ENCODE measurements at regions not wholly inside any gene's neighbourhood (a gene's known extent, or its start where the extent isn't known, plus 50 kb on each side); places are given as distances from the start of the nearest gene placed in this dataset.
A peak's percentile ranks its signal among the peaks of the same experiment; 100 is the strongest.

- no peaks in the 10 kb centered on the region for H3K27me3 ChIP-seq (ENCODE audit: control insufficient read depth, insufficient read depth, low read length)
- peak; percentile 53 to 91 (median 70) for DNase-seq (ENCODE audit: low read depth in 4 of 6, low spot score in 6 of 6)
- H3K4me1 ChIP-seq (ENCODE audit: control insufficient read depth, insufficient read depth, low read length): no peaks in the 10 kb centered on the region
- no peaks in the 10 kb centered on the region for H3K36me3 ChIP-seq (ENCODE audit: control insufficient read depth, insufficient read depth, low read length)
- no peaks in the 10 kb centered on the region for H3K9me3 ChIP-seq (ENCODE audit: control insufficient read depth, insufficient read depth, low read length)
- H3K27ac ChIP-seq (ENCODE audit: low read depth, low read length): peak overlapping the region; percentile 72
- H3K4me3 ChIP-seq (ENCODE audit: low read depth, low read length): no peak overlapping the region
- no CpG with 5 or more reads among the region's 6 CpGs for WGBS (ENCODE audit: insufficient coverage)
These were observed 69.0 kb upstream of the GRAMD2B start for GRCh38 chr5:126354012-126354857.

GRCh38 chr5:126354858-126355731 lies 68.1 kb upstream of the GRAMD2B start:
- 100% methylated on average over 1 of the region's 5 CpGs for WGBS (ENCODE audit: insufficient coverage)
- H3K4me1 ChIP-seq (ENCODE audit: control insufficient read depth, insufficient read depth, low read length): no peaks in the 10 kb centered on the region
- H3K4me3 ChIP-seq (ENCODE audit: low read depth, low read length): no peak overlapping the region
- no peaks in the 10 kb centered on the region for H3K9me3 ChIP-seq (ENCODE audit: control insufficient read depth, insufficient read depth, low read length)
- no peak for DNase-seq (ENCODE audit: low read depth in 4 of 6, low spot score in 6 of 6)
- H3K36me3 ChIP-seq (ENCODE audit: control insufficient read depth, insufficient read depth, low read length): no peaks in the 10 kb centered on the region
- no peak overlapping the region for H3K27ac ChIP-seq (ENCODE audit: low read depth, low read length)
- no peaks in the 10 kb centered on the region for H3K27me3 ChIP-seq (ENCODE audit: control insufficient read depth, insufficient read depth, low read length)

- DNase-seq (ENCODE audit: low read depth in 4 of 6, low spot score in 6 of 6): no peak
- no peaks in the 10 kb centered on the region for H3K4me1 ChIP-seq (ENCODE audit: control insufficient read depth, insufficient read depth, low read length)
- no peaks in the 10 kb centered on the region for H3K36me3 ChIP-seq (ENCODE audit: control insufficient read depth, insufficient read depth, low read length)
- no peak overlapping the region for H3K4me3 ChIP-seq (ENCODE audit: low read depth, low read length)
- no CpG with 5 or more reads among the region's 8 CpGs for WGBS (ENCODE audit: insufficient coverage)
- H3K9me3 ChIP-seq (ENCODE audit: control insufficient read depth, insufficient read depth, low read length): no peaks in the 10 kb centered on the region
- no peak overlapping the region for H3K27ac ChIP-seq (ENCODE audit: low read depth, low read length)
- H3K27me3 ChIP-seq (ENCODE audit: control insufficient read depth, insufficient read depth, low read length): no peaks in the 10 kb centered on the region
These were observed 67.3 kb upstream of the GRAMD2B start for GRCh38 chr5:126355940-126356339.

GRCh38 chr5:126357585-126358342 lies 65.4 kb upstream of the GRAMD2B start:
- H3K27ac ChIP-seq (ENCODE audit: low read depth, low read length): no peak overlapping the region
- WGBS (ENCODE audit: insufficient coverage): no CpG with 5 or more reads among the region's 4 CpGs
- no peak for DNase-seq (ENCODE audit: low read depth in 4 of 6, low spot score in 6 of 6)
- H3K36me3 ChIP-seq (ENCODE audit: control insufficient read depth, insufficient read depth, low read length): no peaks in the 10 kb centered on the region
- H3K9me3 ChIP-seq (ENCODE audit: control insufficient read depth, insufficient read depth, low read length): no peaks in the 10 kb centered on the region
- no peaks in the 10 kb centered on the region for H3K27me3 ChIP-seq (ENCODE audit: control insufficient read depth, insufficient read depth, low read length)
- no peaks in the 10 kb centered on the region for H3K4me1 ChIP-seq (ENCODE audit: control insufficient read depth, insufficient read depth, low read length)
- H3K4me3 ChIP-seq (ENCODE audit: low read depth, low read length): no peak overlapping the region

GRCh38 chr5:126358525-126358924 lies 64.7 kb upstream of the GRAMD2B start:
- Histone ChIP-seq H3K27ac (ENCODE audit: low read depth, low read length) (no peak overlapping the region), H3K9me3 (ENCODE audit: control insufficient read depth, insufficient read depth, low read length) (no peaks in the 10 kb centered on the region), H3K4me3 (ENCODE audit: low read depth, low read length) (no peak overlapping the region), H3K27me3 (ENCODE audit: control insufficient read depth, insufficient read depth, low read length) (no peaks in the 10 kb centered on the region), H3K36me3 (ENCODE audit: control insufficient read depth, insufficient read depth, low read length) (no peaks in the 10 kb centered on the region), H3K4me1 (ENCODE audit: control insufficient read depth, insufficient read depth, low read length) (no peaks in the 10 kb centered on the region)
- no peak for DNase-seq (ENCODE audit: low read depth in 4 of 6, low spot score in 6 of 6)
- WGBS (ENCODE audit: insufficient coverage): 44% methylated on average over 3 of the region's 4 CpGs

- Histone ChIP-seq H3K36me3 (ENCODE audit: control insufficient read depth, insufficient read depth, low read length) (no peaks in the 10 kb centered on the region), H3K4me1 (ENCODE audit: control insufficient read depth, insufficient read depth, low read length) (no peaks in the 10 kb centered on the region), H3K9me3 (ENCODE audit: control insufficient read depth, insufficient read depth, low read length) (no peaks in the 10 kb centered on the region), H3K27ac (ENCODE audit: low read depth, low read length) (no peak overlapping the region), H3K4me3 (ENCODE audit: low read depth, low read length) (no peak overlapping the region), H3K27me3 (ENCODE audit: control insufficient read depth, insufficient read depth, low read length) (no peaks in the 10 kb centered on the region)
- no peak for DNase-seq (ENCODE audit: low read depth in 4 of 6, low spot score in 6 of 6)
- 99% methylated on average over 6 of the region's 6 CpGs for WGBS (ENCODE audit: insufficient coverage)
These were observed 63.3 kb upstream of the GRAMD2B start for GRCh38 chr5:126359884-126360283.

GRCh38 chr5:126360467-126360866 lies 62.7 kb upstream of the GRAMD2B start:
- no peaks in the 10 kb centered on the region for H3K9me3 ChIP-seq (ENCODE audit: control insufficient read depth, insufficient read depth, low read length)
- no peaks in the 10 kb centered on the region for H3K27me3 ChIP-seq (ENCODE audit: control insufficient read depth, insufficient read depth, low read length)
- H3K36me3 ChIP-seq (ENCODE audit: control insufficient read depth, insufficient read depth, low read length): no peaks in the 10 kb centered on the region
- no CpG with 5 or more reads among the region's 1 CpG for WGBS (ENCODE audit: insufficient coverage)
- no peaks in the 10 kb centered on the region for H3K4me1 ChIP-seq (ENCODE audit: control insufficient read depth, insufficient read depth, low read length)
- H3K27ac ChIP-seq (ENCODE audit: low read depth, low read length): no peak overlapping the region
- no peak overlapping the region for H3K4me3 ChIP-seq (ENCODE audit: low read depth, low read length)
- no peak for DNase-seq (ENCODE audit: low read depth in 4 of 6, low spot score in 6 of 6)

- H3K9me3 ChIP-seq (ENCODE audit: control insufficient read depth, insufficient read depth, low read length): no peaks in the 10 kb centered on the region
- no CpG with 5 or more reads among the region's 1 CpG for WGBS (ENCODE audit: insufficient coverage)
- H3K27me3 ChIP-seq (ENCODE audit: control insufficient read depth, insufficient read depth, low read length): no peaks in the 10 kb centered on the region
- no peak overlapping the region for H3K4me3 ChIP-seq (ENCODE audit: low read depth, low read length)
- DNase-seq (ENCODE audit: low read depth in 4 of 6, low spot score in 6 of 6): no peak
- H3K27ac ChIP-seq (ENCODE audit: low read depth, low read length): no peak overlapping the region
- no peaks in the 10 kb centered on the region for H3K36me3 ChIP-seq (ENCODE audit: control insufficient read depth, insufficient read depth, low read length)
- H3K4me1 ChIP-seq (ENCODE audit: control insufficient read depth, insufficient read depth, low read length): no peaks in the 10 kb centered on the region
These were observed 59.6 kb upstream of the GRAMD2B start for GRCh38 chr5:126363658-126364057.

- Histone ChIP-seq H3K36me3 (ENCODE audit: control insufficient read depth, insufficient read depth, low read length) (no peaks in the 10 kb centered on the region), H3K27ac (ENCODE audit: low read depth, low read length) (no peak overlapping the region), H3K4me1 (ENCODE audit: control insufficient read depth, insufficient read depth, low read length) (no peaks in the 10 kb centered on the region), H3K27me3 (ENCODE audit: control insufficient read depth, insufficient read depth, low read length) (no peaks in the 10 kb centered on the region), H3K9me3 (ENCODE audit: control insufficient read depth, insufficient read depth, low read length) (no peaks in the 10 kb centered on the region), H3K4me3 (ENCODE audit: low read depth, low read length) (no peak overlapping the region)
- no CpG with 5 or more reads among the region's 4 CpGs for WGBS (ENCODE audit: insufficient coverage)
- DNase-seq (ENCODE audit: low read depth in 4 of 6, low spot score in 6 of 6): no peak
These were observed 58.9 kb upstream of the GRAMD2B start for GRCh38 chr5:126364206-126364902.
